22Rv1 (cell line): ENCODE measurements at regions not wholly inside any gene's neighbourhood (a gene's known extent, or its start where the extent isn't known, plus 50 kb on each side); places are given as distances from the start of the nearest gene placed in this dataset.

Experiments
- CTCF ChIP-seq: fragments of 450-650 bp; IDR thresholded peaks from 2 replicates; pipeline ENCODE4 v1.5.1; 2017; ENCODE audit warnings: mild to moderate bottlenecking
- ZFX ChIP-seq: fragments of 450-650 bp; IDR thresholded peaks from 2 replicates; pipeline ENCODE4 v1.6.1; 2017; ENCODE audit warnings: antibody characterized with exemption, borderline replicate concordance

DNA sequence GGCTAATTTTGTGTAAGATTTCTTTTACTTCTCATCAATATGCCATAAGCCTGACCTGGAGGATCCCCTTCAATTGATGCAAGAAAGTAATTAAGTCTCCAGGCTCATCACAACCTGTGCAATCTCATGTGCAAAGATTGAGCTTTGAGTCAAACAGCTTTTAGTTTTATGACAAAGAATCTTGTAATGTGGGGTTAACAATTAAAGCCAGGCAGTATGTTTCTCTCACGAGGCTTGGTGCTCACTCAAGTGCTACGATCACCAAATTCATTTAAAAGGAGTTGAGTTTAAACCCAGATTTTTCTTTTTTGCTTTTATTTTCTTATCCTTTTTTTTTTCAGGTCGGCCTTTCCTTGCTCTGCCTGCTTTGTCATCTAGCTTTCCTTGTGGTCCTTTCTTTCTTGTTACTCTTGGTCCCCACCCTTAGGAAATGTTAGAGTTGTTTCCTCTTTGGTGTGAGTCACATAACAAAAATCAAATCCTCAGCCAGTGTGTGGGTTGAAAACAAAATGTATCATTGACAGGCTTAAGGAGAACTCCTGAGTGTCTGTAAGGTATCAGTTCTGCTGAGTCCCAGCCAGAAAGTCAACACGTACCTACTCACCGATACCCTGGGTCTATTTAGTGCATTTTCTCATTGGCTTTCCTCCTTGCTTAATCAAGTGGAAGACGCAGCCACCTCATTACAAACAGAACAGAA, 1037.2 kb downstream of the ADGRL2 start:
- TF ChIP-seq CTCF (no peak), ZFX (no peak)
